Activated CD8-positive, alpha-beta memory T cell treated with anti-CD3 and anti-CD28 coated beads for 36 hours (primary cell): ENCODE measurements at regions not wholly inside any gene's neighbourhood (a gene's known extent, or its start where the extent isn't known, plus 50 kb on each side); places are given as distances from the start of the nearest gene placed in this dataset.

Experiments used
- CTCF ChIA-PET: fragments of 350-600 bp; sonication (Branson Sonifier 250); formaldehyde crosslinking; loops from one replicate; lab custom pipeline; 2021; ENCODE audit warnings: antibody characterized with exemption; lab: Charles Lee
- POLR2A ChIA-PET: fragments of 350-600 bp; sonication (Branson Sonifier 250); formaldehyde crosslinking; loops from one replicate; lab custom pipeline; 2021; ENCODE audit warnings: antibody characterized with exemption; lab: Charles Lee

GRCh38 chr5:159750226-159750625 is 166.1 kb upstream of the ADRA1B start:
- ChIA-PET POLR2A (no interaction called here), CTCF (no interaction called here)

DNA sequence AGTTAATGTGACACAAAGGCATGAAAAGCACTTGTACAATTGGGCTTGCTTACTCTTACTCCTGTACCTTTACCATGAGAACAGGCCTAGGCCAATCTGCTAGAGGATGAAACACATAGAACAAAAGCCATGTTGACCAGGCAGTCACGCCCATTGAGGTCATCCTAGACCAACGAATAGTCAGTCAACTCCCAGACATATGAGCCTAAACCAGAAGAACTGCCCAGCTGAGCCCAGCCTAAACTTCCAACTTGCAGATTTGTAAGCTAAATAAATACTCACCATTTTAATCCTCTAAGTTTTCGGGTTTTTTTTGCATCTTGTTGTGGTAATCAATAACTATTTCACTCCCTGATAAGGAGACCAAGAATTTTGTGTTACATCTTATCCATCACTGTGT is 164.8 kb upstream of the ADRA1B start:
- CTCF ChIA-PET: no interaction called here

GRCh38 chr5:159752622-159753275 is 163.5 kb upstream of the ADRA1B start:
- CTCF ChIA-PET: interaction anchor here (0.7 kb wide), 1 partner anchor 24 kb away, joined by 3 read pairs; no protein-coding TSS in a partner anchor
- POLR2A ChIA-PET: no interaction called here

More for the DNA sequence above, 164.8 kb upstream of the ADRA1B start:
- POLR2A ChIA-PET: no interaction called here

- CTCF ChIA-PET: no interaction called here
These were observed 158.1 kb upstream of the ADRA1B start for GRCh38 chr5:159758189-159758588.

GRCh38 chr5:159759791-159760290 is 156.4 kb upstream of the ADRA1B start:
- ChIA-PET CTCF (no interaction called here), POLR2A (no interaction called here)

More at GRCh38 chr5:159758189-159758588, 158.1 kb upstream of the ADRA1B start:
- POLR2A ChIA-PET: no interaction called here

DNA sequence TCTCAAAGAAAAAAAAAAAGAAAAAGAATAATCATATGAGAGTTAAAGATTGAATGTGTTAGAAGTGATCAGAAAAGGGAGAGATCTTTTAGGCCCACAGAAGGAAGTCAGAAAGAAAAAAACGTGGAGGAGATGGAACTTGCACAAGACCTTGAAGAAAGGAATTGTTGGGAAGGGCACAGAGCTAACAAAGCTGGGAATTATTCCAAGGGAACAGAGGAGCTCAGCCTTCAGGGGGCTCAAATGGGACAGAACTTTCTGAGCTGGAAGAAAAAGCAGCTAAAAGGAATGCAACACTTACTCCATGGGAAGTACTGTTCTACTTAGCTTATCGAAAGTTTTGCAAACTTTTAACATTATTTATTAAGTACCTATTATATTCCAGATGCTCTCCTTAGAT is 153.4 kb upstream of the ADRA1B start:
- CTCF ChIA-PET: no interaction called here

GRCh38 chr5:159763562-159763961 is 152.7 kb upstream of the ADRA1B start:
- CTCF ChIA-PET: no interaction called here
- POLR2A ChIA-PET: no interaction called here

More for the DNA sequence above, 153.4 kb upstream of the ADRA1B start:
- POLR2A ChIA-PET: interaction anchor here (0.7 kb wide), 1 partner anchor 110 kb away, joined by 4 read pairs; no protein-coding TSS in a partner anchor

DNA sequence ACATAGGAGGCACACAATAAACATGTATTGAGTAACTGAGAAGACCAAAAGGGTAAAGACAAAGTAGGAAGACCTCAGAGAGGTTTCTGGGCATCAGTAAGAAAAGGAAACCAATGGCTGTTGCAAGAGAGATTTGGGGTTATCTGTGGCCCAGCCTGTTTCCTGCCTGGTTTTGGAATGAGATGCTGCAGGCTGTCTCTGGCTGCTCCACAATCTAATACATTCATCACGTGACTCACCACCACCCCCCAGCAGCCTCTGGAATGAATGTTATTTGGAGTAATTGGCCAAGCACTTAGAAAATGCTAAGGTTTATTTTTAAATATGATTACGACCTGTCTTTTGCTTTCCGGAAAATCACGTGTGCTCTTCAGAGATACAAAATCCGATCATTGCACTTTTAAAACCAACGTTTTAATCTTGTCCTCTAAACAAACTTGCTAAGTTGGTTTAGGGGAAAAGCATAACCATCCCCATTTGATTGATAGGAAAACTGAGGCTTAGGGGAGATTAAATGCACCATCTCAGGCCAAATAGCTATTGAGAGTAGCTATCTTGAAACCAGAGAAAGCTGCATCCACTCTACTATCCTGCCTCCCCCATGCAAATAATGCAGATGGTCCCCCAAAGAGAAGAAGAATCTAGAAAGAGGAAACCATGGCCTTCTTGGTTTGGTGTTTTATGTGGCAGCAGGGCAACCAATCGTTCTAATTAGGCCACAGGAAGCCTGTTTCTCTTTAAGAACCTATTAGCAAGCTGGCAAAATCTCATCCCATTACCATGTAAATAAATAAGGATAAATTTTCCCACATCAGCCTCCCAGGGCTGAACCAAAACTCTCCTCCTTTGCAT is 151.8 kb upstream of the ADRA1B start:
- ChIA-PET POLR2A (no interaction called here), CTCF (interaction anchor here (0.9 kb wide), 1 partner anchor 245 kb away, joined by 4 read pairs; the partner anchor contains the start of gene TTC1)

DNA sequence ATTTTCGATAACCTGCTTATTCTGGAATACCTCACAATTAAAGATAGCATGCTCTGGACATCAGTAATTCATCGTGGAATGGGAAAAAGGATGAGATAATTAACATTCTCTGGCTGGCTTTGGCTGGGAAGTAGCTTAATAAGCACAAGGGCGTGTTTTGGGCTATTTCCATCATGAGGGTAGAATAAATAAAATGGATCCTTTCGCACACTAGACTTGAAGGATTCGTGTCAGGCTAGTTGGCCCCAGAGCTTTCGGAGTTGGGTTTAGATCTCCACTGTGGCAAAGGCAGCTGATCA is 151.2 kb upstream of the ADRA1B start:
- CTCF ChIA-PET: interaction anchor here (0.6 to 0.9 kb wide), 2 partner anchors 244 to 337 kb away, joined by 4 read pairs; partner anchors contain the start of gene TTC1
- POLR2A ChIA-PET: no interaction called here

- ChIA-PET CTCF (interaction anchor here (0.6 kb wide), 1 partner anchor 336 kb away, joined by 4 read pairs; no protein-coding TSS in a partner anchor), POLR2A (no interaction called here)
These were observed 150.3 kb upstream of the ADRA1B start for GRCh38 chr5:159765760-159766517.

DNA sequence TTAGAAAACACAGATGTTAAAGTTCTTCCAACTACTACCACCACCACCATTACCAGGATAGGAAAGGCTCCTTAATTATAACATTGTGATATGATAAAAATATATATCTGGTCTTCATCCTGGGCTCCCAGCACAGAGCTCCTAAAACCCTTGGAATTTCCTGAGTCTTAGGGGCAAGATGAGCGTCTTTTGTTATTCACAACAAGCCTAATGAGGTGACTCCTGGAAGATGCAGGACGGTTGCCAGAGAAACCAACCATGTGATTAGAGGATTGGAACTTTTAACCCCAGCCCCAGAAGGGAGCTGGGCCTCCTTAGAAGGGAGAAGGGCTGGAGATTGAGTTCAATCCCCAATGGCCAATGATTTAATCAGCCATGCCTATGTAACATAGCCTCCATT is 148.0 kb upstream of the ADRA1B start:
- CTCF ChIA-PET: no interaction called here
- POLR2A ChIA-PET: no interaction called here

DNA sequence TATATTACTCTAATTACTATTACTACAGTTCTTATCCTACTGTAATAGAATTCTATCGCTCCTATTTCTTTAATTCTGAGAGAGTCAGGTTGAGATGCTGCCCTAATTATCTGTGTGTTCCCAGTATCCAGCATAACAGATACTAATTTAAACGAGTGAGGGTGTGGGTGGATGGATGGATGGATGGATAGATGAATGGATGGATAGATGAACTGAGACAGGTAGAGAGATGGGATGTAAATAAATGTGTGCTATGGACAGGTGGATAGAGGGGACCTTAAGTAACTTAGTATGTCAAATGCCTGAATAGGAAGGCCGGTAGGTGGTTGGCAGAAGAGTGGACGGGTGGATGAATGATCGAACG is 143.6 kb upstream of the ADRA1B start:
- POLR2A ChIA-PET: no interaction called here
- CTCF ChIA-PET: no interaction called here

DNA sequence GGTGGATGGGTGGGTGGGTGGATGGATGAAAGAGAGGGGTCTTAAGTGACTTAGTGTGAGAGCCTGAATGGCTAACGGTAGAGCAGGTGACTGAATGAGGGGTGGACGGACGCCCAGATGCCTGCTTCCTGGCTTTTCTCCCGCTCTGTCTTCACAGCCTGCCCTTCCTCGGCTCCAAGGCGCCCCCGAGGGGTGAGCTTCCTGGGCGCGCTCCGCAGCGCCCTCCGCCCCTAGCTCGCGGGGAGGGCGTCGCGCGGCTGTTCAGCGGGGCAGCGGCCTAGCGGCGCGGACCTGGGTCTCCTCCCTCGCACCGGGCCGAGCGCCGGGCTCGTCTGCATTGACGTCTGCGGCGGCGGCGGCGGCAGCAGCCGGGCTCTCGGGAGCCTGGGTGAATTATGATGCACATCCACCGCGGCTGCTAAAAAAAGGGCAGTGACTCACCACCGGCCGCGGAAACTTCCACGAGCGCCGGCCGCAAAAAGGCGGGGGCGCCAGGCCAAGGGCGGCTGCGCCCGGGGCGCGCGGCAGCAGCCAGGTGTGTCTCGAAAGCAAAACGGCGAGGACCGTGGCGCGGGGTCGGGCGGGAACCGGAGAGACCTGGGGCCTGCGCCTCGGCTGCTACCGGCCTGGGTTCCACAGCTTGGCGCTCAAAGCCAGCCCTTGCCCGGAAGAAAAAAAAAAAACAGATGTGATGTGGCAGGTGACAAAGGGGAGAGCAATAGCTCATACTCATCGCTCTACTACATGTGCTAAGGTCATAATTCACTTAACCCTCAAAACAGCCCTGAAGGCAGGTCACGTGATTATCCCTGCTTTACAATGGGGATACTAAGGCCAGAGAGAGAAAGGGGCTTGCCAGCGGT is 143.0 kb upstream of the ADRA1B start:
- POLR2A ChIA-PET: no interaction called here
- CTCF ChIA-PET: no interaction called here

DNA sequence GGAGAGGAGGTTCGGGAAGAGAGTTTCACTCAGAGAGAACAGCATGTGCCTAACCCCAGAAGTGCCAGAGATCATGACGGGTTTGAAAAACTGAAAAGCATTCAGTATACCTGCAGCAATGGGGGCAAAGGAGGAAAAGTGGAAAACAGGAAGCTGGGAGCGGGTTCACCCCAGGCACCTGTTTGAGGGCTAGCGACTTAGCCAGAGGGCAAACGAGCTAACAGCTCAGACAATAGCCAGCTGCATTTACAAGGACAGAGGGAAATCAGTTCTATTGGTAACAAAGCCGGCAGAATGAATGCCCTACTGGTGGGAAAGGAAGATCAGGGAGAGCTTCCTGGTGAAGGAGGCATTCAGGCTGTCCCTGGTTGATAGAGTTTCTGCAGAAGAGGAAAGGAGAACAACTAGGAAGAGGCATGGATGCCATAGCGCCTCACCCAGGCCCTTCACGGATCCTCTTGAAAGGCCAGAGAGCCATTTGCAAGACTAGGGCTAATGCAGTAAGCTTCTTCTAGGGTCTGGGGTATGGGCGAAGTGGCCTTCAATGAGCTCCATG is 141.7 kb upstream of the ADRA1B start:
- POLR2A ChIA-PET: no interaction called here

GRCh38 chr5:159775890-159776289 is 140.4 kb upstream of the ADRA1B start:
- ChIA-PET POLR2A (no interaction called here), CTCF (no interaction called here)

More for the DNA sequence above, 141.7 kb upstream of the ADRA1B start:
- CTCF ChIA-PET: no interaction called here

DNA sequence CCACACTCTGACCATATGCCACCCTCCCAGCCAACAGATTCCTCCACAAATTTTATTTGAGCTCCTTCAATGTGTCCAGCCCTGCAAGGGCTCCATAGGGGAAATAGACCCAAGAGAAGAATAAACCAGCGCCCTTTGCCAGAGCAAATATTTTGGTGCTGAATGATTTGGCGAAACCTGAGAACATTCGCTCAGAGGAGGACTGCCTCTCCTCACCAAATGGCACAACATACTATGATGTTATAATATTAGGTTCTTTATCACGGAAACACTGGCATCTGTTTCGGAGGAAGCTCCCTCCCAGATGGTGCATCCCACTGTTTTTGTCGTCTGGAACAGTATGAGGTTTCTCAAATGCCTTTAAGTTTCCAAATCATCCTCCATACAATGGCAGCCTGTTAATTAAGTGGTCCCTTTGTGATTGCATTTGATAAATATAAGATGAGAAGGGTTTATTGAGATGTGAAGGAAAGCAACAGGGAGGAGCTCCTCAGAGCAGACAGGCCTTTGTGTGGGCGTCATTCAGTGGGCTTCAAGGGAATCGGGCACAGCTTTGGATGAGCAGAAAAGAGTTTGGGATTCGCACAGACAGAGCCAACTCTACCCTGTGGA is 139.1 kb upstream of the ADRA1B start:
- ChIA-PET CTCF (no interaction called here), POLR2A (no interaction called here)

- ChIA-PET POLR2A (interaction anchor here (0.7 kb wide), 1 partner anchor 561 kb away, joined by 3 read pairs; no protein-coding TSS in a partner anchor), CTCF (no interaction called here)
These were observed 136.8 kb upstream of the ADRA1B start for GRCh38 chr5:159779481-159779880.

DNA sequence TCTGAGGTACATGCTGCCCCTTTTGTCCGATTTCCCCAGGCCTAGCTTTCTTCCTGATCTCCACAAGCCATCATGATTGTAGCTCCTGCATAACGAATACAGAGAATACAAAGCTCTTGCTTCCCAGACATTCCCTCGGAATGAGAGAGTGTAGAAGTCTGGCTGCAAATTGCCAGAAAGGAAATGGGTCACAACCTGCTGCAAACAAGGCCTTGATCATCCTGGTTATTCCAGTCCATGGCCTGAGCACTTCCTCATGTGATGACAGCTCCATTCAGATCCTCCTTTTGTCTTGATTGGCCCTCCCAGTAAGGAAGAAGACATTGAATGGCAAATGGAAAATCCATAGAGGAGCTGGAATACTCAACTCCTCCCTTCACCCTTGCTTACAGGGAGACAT is 136.0 kb upstream of the ADRA1B start:
- ChIA-PET POLR2A (no interaction called here), CTCF (no interaction called here)
